Heart left ventricle (tissue), 13 donors: ENCODE measurements at regions not wholly inside any gene's neighbourhood (a gene's known extent, or its start where the extent isn't known, plus 50 kb on each side); places are given as distances from the start of the nearest gene placed in this dataset.

Experiments used
- POLR2A ChIP-seq, 2 donors: fragments of 450-650 bp; IDR thresholded peaks; one replicate each; pipeline ENCODE4 v1.6.1; 2017; ENCODE audit warnings: antibody characterized with exemption in 2 of 2, mild to moderate bottlenecking in 2 of 2, moderate library complexity in 2 of 2
- TF ChIP-seq, protein P1 (sequence below), 12 donors: fragments of 200-600 bp; sonication (generic) in 4 of 12; IDR thresholded peaks; one replicate each; pipeline versions ENCODE4 v1.5.0 to v1.8.0; 2018 to 2022; ENCODE audit warnings: antibody characterized with exemption in 12 of 12, mild to moderate bottlenecking in 5 of 12
- donor health status: ischemic (EF 13 %, LVEDD 7.1; RV severe dilation, severe dysfunction).
- donor health status: DM: no; HTN: yes; CAD: no.
- donor health status: DM: no; HTN: no; CAD: no.
- donor health status: ischemic (EF 25% LVEDD 6.9; RV normal size, moderate dysfunction).
- donor health status: ischemic (EF 25% LVEDD 5.7; RV mildly dilated, moderate dysfunction).
- donor health status: ischemic (EF 35%, LVEDD 5.7; RV mildly dilated, moderate dysfunction).
- donor health status: nonischemic (EF 11% LVEDD 7.7; RV severe dilation, severe dysfunction).
- donor health status: DM: yes; HTN: yes; CAD: no.
- donor health status: PGD.
- donor health status: ischemic (EF 29% LVEDD 5.4; RV normal size, mild dysfunction).
- donor health status: nonischemic (EF 23%, LVEDD 6.1; RV moderate dilation, normal function).

- TF ChIP-seq, protein P1, sequence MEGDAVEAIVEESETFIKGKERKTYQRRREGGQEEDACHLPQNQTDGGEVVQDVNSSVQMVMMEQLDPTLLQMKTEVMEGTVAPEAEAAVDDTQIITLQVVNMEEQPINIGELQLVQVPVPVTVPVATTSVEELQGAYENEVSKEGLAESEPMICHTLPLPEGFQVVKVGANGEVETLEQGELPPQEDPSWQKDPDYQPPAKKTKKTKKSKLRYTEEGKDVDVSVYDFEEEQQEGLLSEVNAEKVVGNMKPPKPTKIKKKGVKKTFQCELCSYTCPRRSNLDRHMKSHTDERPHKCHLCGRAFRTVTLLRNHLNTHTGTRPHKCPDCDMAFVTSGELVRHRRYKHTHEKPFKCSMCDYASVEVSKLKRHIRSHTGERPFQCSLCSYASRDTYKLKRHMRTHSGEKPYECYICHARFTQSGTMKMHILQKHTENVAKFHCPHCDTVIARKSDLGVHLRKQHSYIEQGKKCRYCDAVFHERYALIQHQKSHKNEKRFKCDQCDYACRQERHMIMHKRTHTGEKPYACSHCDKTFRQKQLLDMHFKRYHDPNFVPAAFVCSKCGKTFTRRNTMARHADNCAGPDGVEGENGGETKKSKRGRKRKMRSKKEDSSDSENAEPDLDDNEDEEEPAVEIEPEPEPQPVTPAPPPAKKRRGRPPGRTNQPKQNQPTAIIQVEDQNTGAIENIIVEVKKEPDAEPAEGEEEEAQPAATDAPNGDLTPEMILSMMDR (IDR thresholded peaks at IDR 0.05): no peak
- no peak for TF ChIP-seq POLR2A (IDR thresholded peaks at IDR 0.05)
These were observed 154.9 kb upstream of the MPPED2 start for GRCh38 chr11:30741039-30741550.
